Activated naive CD4-positive, alpha-beta T cell treated with anti-CD3 and anti-CD28 coated beads, Interleukin-2, amount 10 ng/mL, durations not matched to agents 7 days and 5 days (primary cell): ENCODE measurements at regions not wholly inside any gene's neighbourhood (a gene's known extent, or its start where the extent isn't known, plus 50 kb on each side); places are given as distances from the start of the nearest gene placed in this dataset.

Source experiments
- CTCF ChIA-PET: fragments of 350-600 bp; sonication (Branson Sonifier 250); formaldehyde crosslinking; loops from one replicate; lab custom pipeline; 2021; ENCODE audit warnings: antibody characterized with exemption; lab: Charles Lee
- DNase-seq: peaks from one replicate; pipeline ENCODE4 v3.0.0-alpha.2; 2020
- H3K27ac Mint-ChIP-seq: one replicate; pipeline ENCODE4 v1.8.0; 2021; ENCODE audit warnings: mild to moderate bottlenecking, moderate library complexity, mixed read lengths
- H3K27me3 Mint-ChIP-seq: one replicate; pipeline ENCODE4 v1.8.0; 2021; ENCODE audit warnings: mild to moderate bottlenecking, mixed read lengths
- H3K36me3 Mint-ChIP-seq: one replicate; pipeline ENCODE4 v1.8.0; 2021; ENCODE audit warnings: mixed read lengths
- H3K4me1 Mint-ChIP-seq: one replicate; pipeline ENCODE4 v1.8.0; 2021; ENCODE audit warnings: mixed read lengths
- H3K4me3 Mint-ChIP-seq: one replicate; pipeline ENCODE4 v1.8.0; 2021; ENCODE audit warnings: mild to moderate bottlenecking, moderate library complexity, mixed read lengths
- H3K9me3 Mint-ChIP-seq: one replicate; pipeline ENCODE4 v1.8.0; 2021; ENCODE audit warnings: mixed read lengths

DNA sequence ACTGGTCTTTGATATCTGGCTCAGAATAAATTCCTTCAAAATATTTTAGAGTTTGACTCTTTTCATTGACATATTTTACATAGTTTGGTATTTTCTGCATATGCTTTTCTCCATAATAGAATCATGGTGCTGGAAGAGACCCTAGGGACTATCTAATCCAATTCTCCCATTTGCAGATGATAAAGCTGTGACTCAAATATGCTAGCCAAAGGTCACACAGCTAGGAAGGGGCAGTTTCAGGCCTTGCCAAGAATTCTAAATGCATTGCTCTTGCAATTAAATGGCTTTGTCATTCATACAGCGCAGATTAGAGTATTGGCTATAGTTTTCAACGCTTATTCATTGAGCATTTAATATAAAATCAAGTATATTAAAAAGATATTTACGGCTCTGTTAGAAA is 374.1 kb upstream of the RASGEF1B start:
- H3K4me1 Mint-ChIP-seq, result no peaks in the 10 kb centered on the region
- no peaks in the 10 kb centered on the region for H3K9me3 Mint-ChIP-seq
- no peak for DNase-seq
- no peak overlapping the region for H3K27ac Mint-ChIP-seq
- H3K36me3 Mint-ChIP-seq, result no peaks in the 10 kb centered on the region
- no peak overlapping the region for H3K4me3 Mint-ChIP-seq
- CTCF ChIA-PET, result interaction anchor here (1.1 to 5.0 kb wide), 6 partner anchors 60 to 423 kb away, joined by 4 to 74 read pairs (median 9); partner anchors contain the start of gene RASGEF1B
- no peaks in the 10 kb centered on the region for H3K27me3 Mint-ChIP-seq

DNA sequence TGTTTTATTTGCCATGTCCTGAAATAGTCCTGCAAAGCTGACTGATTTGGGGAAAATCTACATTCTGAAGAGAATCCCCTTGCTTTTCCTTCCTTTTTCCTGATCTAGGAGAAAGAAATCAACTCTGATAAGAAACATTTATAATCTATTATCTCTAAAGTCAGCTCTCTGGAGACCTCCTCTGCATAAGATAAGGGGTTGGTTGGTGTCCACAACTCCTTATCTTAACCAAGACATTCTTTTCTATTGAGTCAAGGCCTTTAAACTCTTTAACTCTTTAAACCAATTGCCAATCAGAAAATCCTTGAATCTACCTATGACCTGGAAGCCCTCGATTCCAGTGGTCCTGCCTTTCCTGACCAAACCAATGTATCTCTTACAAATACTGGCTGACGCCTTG is 373.6 kb upstream of the RASGEF1B start:
- H3K4me3 Mint-ChIP-seq, result no peak overlapping the region
- H3K36me3 Mint-ChIP-seq, result no peaks in the 10 kb centered on the region
- no peaks in the 10 kb centered on the region for H3K9me3 Mint-ChIP-seq
- H3K27ac Mint-ChIP-seq, result no peak overlapping the region
- H3K4me1 Mint-ChIP-seq, result no peaks in the 10 kb centered on the region
- H3K27me3 Mint-ChIP-seq, result no peaks in the 10 kb centered on the region
- CTCF ChIA-PET, result interaction anchor here (1.3 to 5.0 kb wide), 6 partner anchors 121 to 423 kb away, joined by 3 to 74 read pairs (median 8); partner anchors contain the start of gene RASGEF1B
- no peak for DNase-seq

DNA sequence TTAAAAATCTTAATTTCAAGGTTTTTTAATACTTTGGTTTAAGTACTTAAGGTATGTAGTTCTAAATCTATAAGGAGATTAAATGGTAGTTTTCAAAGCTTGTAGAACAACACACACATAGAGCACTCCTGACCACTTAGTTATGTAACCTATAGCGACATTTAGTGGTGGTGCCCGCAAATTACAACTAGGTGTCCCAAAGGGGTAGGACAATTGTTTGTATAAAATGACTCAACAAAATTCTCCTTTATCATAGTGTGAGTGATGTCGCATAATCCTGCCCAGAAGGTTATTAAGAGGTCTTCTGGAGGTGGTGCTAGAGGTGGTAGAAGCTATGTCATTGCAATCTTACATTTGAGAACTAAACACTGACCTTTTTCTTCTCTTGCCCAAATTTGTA is 373.0 kb upstream of the RASGEF1B start:
- Mint-ChIP-seq H3K27me3 (no peaks in the 10 kb centered on the region), H3K4me3 (no peak overlapping the region), H3K4me1 (no peaks in the 10 kb centered on the region), H3K27ac (no peak overlapping the region), H3K36me3 (no peaks in the 10 kb centered on the region), H3K9me3 (no peaks in the 10 kb centered on the region)
- peak; percentile 82 for DNase-seq
- CTCF ChIA-PET, result interaction anchor here (0.9 to 5.0 kb wide), 12 partner anchors 9 to 449 kb away, joined by 3 to 74 read pairs (median 4); partner anchors contain the start of gene RASGEF1B

DNA sequence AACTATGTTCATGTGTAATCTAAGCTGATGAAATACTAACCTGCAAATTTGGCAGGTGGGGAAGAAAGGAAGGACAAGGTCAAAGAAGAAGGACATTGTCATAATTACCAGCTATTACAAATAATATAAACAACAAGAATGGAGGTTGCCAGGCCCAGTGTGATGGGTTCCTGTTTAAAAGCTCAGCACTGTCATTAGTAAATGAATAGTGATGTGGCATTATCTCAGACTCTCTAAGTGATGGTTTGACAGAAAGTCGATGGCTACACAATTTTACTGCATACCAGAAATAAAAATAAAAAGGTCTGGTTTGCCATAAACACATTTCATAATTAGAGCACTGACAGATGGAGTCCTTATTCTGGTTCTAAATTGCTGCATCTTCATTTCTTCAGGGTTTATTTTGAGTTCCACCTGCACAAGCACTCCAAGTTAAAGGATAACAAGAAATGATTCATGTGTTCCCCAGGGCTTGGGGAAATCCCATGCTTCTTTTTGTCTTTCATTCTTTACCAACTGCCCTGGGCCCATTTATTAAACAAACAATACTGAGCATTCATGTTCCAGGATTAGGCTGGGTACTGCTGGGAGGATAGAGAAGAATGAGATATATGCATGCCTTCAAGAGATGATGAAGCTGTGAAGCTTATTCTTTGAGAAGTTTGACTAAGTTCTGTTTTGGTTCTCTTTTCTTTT is 367.8 kb upstream of the RASGEF1B start:
- Mint-ChIP-seq H3K36me3 (no peaks in the 10 kb centered on the region), H3K9me3 (no peaks in the 10 kb centered on the region), H3K4me1 (no peaks in the 10 kb centered on the region), H3K4me3 (no peak overlapping the region), H3K27me3 (no peaks in the 10 kb centered on the region), H3K27ac (no peak overlapping the region)
- CTCF ChIA-PET, result no interaction called here
- no peak for DNase-seq

DNA sequence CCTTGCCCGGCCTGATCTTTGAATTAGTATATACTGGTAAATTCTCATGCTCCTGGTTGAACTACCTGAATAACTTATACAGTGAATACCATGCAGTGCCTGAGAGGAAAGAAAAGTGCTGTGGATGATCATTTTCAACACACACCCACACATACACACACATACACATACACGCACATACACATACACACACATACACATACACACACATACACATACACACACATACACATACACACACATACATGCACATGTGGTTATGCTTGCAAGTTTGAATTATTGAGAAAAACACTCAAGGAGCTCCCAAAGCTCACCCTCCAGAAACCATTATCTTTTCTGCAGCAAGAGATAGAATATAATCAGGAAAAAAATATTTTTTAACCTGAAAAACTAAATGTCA is 366.9 kb upstream of the RASGEF1B start:
- H3K9me3 Mint-ChIP-seq, result no peaks in the 10 kb centered on the region
- H3K27me3 Mint-ChIP-seq, result no peaks in the 10 kb centered on the region
- H3K4me1 Mint-ChIP-seq, result no peaks in the 10 kb centered on the region
- H3K4me3 Mint-ChIP-seq, result no peak overlapping the region
- no peak overlapping the region for H3K27ac Mint-ChIP-seq
- no peaks in the 10 kb centered on the region for H3K36me3 Mint-ChIP-seq
- CTCF ChIA-PET, result interaction anchor here (1.0 to 1.3 kb wide), 2 partner anchors 368 to 373 kb away, joined by 3 read pairs; no protein-coding TSS in a partner anchor
- no peak for DNase-seq

DNA sequence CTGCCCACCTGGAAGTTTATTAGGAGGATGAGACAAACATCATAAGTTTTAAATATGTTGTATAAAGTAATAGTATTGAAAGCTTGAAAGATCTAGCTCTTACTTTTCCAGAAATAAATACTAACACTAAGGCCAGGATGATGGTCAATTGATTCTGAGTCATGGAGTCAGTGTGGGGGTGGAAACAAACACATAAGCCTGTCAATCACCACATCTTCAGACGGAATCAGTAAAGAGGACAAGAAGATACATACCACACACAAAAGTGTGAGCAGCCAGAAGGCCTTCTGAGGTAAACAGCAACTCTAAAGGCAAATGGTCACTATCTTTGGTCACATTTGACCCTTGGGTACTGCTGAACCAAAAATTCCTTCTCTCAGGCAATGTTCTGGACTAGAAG is 365.0 kb upstream of the RASGEF1B start:
- CTCF ChIA-PET, result interaction anchor here (0.6 to 1.2 kb wide), 2 partner anchors 369 to 374 kb away, joined by 3 to 5 read pairs; no protein-coding TSS in a partner anchor
- Mint-ChIP-seq H3K27ac (no peak overlapping the region), H3K4me3 (no peak overlapping the region), H3K27me3 (no peaks in the 10 kb centered on the region), H3K9me3 (no peaks in the 10 kb centered on the region), H3K36me3 (no peaks in the 10 kb centered on the region), H3K4me1 (no peaks in the 10 kb centered on the region)
- no peak for DNase-seq

DNA sequence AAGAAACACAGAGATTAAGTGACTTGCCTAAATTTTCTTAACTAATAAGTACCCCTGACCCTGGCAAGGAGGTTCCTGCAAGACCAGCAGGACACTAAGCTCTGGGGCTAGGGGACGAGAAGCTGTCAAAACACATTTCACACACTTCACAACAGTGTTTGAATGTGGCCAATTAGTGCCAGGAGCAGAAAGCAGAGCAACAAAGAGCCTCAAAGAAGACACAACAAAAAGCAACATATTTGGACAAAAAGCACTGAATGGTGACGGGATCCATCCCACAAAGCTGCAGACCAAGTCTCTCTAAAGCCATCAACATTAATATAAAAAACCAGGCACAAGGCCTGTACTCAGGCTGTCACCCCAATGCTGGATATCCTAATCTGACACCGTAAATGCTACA is 361.9 kb upstream of the RASGEF1B start:
- H3K4me3 Mint-ChIP-seq, result no peak overlapping the region
- no peak for DNase-seq
- no peaks in the 10 kb centered on the region for H3K9me3 Mint-ChIP-seq
- H3K27ac Mint-ChIP-seq, result no peak overlapping the region
- H3K4me1 Mint-ChIP-seq, result no peaks in the 10 kb centered on the region
- no peaks in the 10 kb centered on the region for H3K27me3 Mint-ChIP-seq
- no peaks in the 10 kb centered on the region for H3K36me3 Mint-ChIP-seq
- CTCF ChIA-PET, result no interaction called here

DNA sequence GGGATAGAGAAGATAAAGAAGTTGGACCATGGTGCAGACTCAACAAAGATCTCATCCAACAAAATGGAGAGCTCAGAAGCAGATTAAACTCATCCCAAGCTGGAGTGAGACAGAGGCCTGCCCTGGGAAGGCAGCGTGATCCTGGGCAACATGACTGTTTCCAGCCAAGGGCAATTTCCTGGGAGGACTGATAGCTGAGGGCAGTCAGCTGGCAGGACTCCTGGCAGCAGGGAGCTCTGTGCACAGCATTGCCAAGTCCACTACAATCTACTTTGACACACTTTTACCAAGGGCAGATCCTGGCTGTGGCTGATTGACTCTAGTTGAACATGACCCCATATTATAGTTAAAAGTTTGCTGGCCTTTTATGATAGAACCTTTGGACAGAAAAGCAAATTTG is 357.3 kb upstream of the RASGEF1B start:
- H3K27me3 Mint-ChIP-seq, result no peaks in the 10 kb centered on the region
- no peak overlapping the region for H3K27ac Mint-ChIP-seq
- H3K4me3 Mint-ChIP-seq, result no peak overlapping the region
- no peaks in the 10 kb centered on the region for H3K9me3 Mint-ChIP-seq
- CTCF ChIA-PET, result interaction anchor here (1.3 kb wide), 1 partner anchor 362 kb away, joined by 3 read pairs; no protein-coding TSS in a partner anchor
- no peaks in the 10 kb centered on the region for H3K36me3 Mint-ChIP-seq
- DNase-seq, result no peak
- peaks cover 4% of the 10 kb centered on the region for H3K4me1 Mint-ChIP-seq

DNA sequence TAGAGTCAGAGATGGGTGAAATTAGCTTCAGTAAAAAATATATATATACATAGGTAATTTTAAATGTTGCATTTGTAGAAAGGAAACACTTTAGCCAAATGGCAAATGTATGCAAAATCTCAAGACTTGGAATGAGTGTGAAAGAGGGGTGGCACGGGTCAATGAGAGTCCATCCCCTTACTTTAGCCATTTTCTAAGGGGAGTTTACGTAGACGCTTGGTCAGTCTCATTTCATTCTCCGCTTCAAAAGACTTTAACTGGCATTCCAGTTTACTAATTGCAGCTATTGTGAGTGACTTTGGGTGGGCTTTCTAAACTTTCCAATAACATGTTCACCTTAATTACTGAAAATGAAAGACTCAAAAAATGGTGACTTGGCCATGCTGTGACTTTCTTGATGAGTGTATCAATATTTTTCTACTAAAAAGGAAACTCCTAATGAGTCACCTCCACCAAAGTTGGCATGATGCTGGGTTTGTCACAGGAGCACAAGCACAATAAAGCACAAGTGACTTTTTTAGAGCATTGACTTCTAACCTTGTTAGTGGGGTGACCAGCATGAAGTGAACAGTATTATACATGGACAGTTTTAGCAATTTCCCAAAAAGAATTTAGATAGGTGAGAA is 356.0 kb upstream of the RASGEF1B start:
- Mint-ChIP-seq H3K4me3 (no peak overlapping the region), H3K27me3 (no peaks in the 10 kb centered on the region), H3K4me1 (peaks cover 4% of the 10 kb centered on the region), H3K27ac (no peak overlapping the region), H3K36me3 (no peaks in the 10 kb centered on the region), H3K9me3 (no peaks in the 10 kb centered on the region)
- CTCF ChIA-PET, result interaction anchor here (1.3 kb wide), 1 partner anchor 360 kb away, joined by 3 read pairs; no protein-coding TSS in a partner anchor
- DNase-seq, result no peak

DNA sequence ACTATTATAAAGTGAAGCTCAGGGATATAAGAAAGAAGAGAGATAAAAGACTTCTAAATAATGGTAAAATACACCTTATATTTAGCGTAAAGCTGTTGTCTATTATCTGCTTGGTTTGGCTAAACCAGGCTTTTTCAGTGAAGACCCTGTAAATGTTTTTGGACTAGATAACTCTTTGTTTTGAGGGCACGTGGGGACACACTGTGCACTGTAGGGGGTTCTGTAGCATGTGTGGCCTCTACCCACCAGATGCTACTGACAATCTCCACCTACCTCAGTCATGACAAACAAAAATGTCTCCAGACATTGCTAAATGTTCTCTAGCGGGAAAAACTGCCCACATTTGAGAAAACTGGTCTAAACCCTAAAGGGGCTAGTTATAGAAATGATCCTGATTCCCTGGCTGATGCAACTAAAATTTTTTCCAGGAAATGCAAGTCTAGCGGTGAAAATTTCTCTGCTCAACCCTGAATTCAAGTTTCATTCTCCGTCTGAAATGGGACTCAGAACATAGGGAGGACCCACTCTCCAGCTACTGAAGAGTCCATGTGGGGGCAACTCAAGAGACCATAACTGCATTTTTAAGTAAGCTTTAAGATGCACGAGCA is 355.2 kb upstream of the RASGEF1B start:
- Mint-ChIP-seq H3K36me3 (no peaks in the 10 kb centered on the region), H3K4me1 (peaks cover 4% of the 10 kb centered on the region), H3K9me3 (no peaks in the 10 kb centered on the region), H3K4me3 (no peak overlapping the region), H3K27ac (no peak overlapping the region), H3K27me3 (no peaks in the 10 kb centered on the region)
- CTCF ChIA-PET, result no interaction called here
- no peak for DNase-seq

DNA sequence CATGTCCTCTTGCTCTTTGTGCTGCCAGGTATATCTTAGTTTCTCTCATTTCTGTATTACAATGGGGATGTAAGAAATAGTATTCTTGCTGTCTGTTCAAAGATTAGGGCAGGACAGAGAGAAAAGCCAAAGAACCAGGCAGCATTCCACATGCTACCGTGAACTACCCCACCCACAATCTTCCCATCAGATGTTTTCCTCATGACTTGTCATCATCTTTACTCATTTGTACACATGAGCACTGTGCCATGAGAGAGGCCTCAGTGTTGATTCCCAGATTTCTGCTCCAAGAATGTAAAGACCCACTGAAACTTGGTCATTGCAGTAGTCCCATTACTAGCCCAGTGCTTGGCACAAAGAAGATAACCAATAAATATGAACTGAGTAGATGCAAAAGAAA is 354.6 kb upstream of the RASGEF1B start:
- H3K4me3 Mint-ChIP-seq, result no peak overlapping the region
- no peaks in the 10 kb centered on the region for H3K27me3 Mint-ChIP-seq
- no peak overlapping the region for H3K27ac Mint-ChIP-seq
- H3K4me1 Mint-ChIP-seq, result peaks cover 4% of the 10 kb centered on the region
- CTCF ChIA-PET, result no interaction called here
- no peaks in the 10 kb centered on the region for H3K36me3 Mint-ChIP-seq
- no peak for DNase-seq
- H3K9me3 Mint-ChIP-seq, result no peaks in the 10 kb centered on the region

DNA sequence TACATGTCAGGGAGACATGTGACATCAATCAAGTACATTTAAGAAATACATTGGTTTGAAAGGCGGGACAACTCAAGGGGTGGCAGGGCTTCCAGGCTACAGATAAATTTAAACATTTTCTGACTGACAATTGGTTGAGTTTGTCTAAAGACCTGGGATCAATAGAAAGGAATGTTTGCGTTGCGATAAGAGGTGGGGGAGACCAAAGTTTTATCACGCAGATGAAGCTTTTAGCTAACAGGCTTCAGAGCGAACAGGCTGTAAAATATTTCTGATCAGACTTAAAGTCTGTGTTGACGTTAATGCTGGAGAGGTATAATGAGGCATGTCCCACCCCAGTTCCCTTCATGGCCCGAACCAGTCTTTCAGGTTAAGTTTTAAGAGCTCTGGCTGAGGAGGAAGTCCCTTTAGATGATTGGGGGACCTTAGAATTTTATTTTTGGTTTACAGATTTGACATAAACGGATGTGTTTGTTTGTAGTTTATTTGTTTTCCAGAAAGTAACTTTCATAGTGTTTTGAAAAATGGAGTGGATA is 346.7 kb upstream of the RASGEF1B start:
- DNase-seq, result no peak
- H3K27ac Mint-ChIP-seq, result no peak overlapping the region
- CTCF ChIA-PET, result no interaction called here
- no peak overlapping the region for H3K4me3 Mint-ChIP-seq
- peaks cover 6% of the 10 kb centered on the region for H3K27me3 Mint-ChIP-seq
- H3K4me1 Mint-ChIP-seq, result no peaks in the 10 kb centered on the region
- H3K9me3 Mint-ChIP-seq, result no peaks in the 10 kb centered on the region
- no peaks in the 10 kb centered on the region for H3K36me3 Mint-ChIP-seq

DNA sequence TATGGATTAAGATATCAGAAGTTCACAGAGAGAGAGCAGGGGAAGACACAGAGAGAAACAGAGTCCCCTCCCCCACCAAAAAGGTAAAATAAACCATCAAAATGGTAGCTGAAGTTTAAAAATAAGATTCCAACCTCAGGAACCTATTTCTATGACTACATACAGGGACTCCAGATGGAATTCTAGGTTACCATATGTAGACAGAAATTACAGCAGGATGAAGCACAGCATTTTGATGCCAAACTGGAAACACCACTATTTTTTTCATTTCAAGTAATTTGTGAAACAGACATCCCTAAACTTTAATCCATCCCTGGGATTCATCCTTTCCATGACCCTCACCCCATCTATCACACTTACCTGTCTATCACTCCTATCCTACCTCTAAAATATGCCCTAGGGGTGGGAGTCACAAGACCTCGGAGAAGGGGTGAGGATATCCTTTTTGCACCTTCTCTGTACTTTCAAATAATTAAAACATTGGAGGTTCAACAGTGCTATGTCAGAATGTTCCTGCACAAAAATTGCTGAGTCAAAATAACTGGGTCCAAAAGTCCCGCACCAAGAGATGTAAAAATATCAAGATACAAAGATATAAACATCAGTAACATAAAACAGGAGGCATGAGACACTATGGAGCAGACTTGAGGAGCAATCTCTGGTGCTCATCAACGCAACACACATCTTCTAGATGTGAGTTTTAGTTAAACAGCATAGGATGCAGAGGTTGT is 344.5 kb upstream of the RASGEF1B start:
- Mint-ChIP-seq H3K27ac (no peak overlapping the region), H3K4me1 (no peaks in the 10 kb centered on the region), H3K36me3 (no peaks in the 10 kb centered on the region), H3K9me3 (no peaks in the 10 kb centered on the region), H3K4me3 (no peak overlapping the region), H3K27me3 (peaks cover 6% of the 10 kb centered on the region)
- DNase-seq, result no peak
- CTCF ChIA-PET, result no interaction called here
